GM12892 (cell line): ENCODE measurements at regions not wholly inside any gene's neighbourhood (a gene's known extent, or its start where the extent isn't known, plus 50 kb on each side); places are given as distances from the start of the nearest gene placed in this dataset.
"Not testable (repeated sequence)": the region's sequence is repeated elsewhere in the genome, so short reads cannot be mapped to it uniquely, and the experiment has no call there.

Experiments used
- DNase-seq: peaks from one replicate; pipeline ENCODE4 v3.0.0; 2011; ENCODE audit not compliant: insufficient read length
- FAIRE-seq: peaks from 2 replicates; lab custom pipeline; 2011; peaks lifted over from hg19 to GRCh38; lab: Jason Lieb, UNC
- POLR2A ChIP-seq: IDR thresholded peaks from 2 replicates; pipeline ENCODE4 v1.6.1; 2011; ENCODE audit warnings: low read depth, low read length, control low read depth
- POLR2AphosphoS5 ChIP-seq: IDR thresholded peaks from 2 replicates; pipeline ENCODE4 v1.6.1; 2011; ENCODE audit warnings: low read depth, low read length, control low read depth
- TAF1 ChIP-seq: IDR thresholded peaks from 2 replicates; pipeline ENCODE4 v1.6.1; 2011; ENCODE audit warnings: low read depth, mild to moderate bottlenecking, control low read depth, low read length, borderline replicate concordance

GRCh38 chr2:161480123-161480522 lies 64.0 kb downstream of the TBR1 start:
- TF ChIP-seq TAF1 (no peak), POLR2A (no peak), POLR2AphosphoS5 (no peak)
- DNase-seq (no peak), FAIRE-seq (no peak)

GRCh38 chr2:161481619-161482018 lies 65.5 kb downstream of the TBR1 start:
- TF ChIP-seq TAF1 (no peak), POLR2A (no peak), POLR2AphosphoS5 (no peak)
- FAIRE-seq (no peak), DNase-seq (no peak)

- no peak for TF ChIP-seq POLR2A
- TF ChIP-seq POLR2AphosphoS5: no peak
- no peak for TF ChIP-seq TAF1
- FAIRE-seq: no peak
- no peak for DNase-seq
Measured at GRCh38 chr2:161484061-161484460, 68.0 kb downstream of the TBR1 start.

GRCh38 chr2:161486111-161486510 lies 70.0 kb downstream of the TBR1 start:
- no peak for TF ChIP-seq POLR2A
- no peak for TF ChIP-seq TAF1
- no peak for TF ChIP-seq POLR2AphosphoS5
- FAIRE-seq (no peak), DNase-seq (no peak)

- DNase-seq (no peak), FAIRE-seq (no peak)
- TF ChIP-seq TAF1: no peak
- TF ChIP-seq POLR2A: no peak
- TF ChIP-seq POLR2AphosphoS5: no peak
Measured at GRCh38 chr2:161488131-161488699, 72.1 kb downstream of the TBR1 start.

GRCh38 chr2:161488879-161489278 lies 72.8 kb downstream of the TBR1 start:
- FAIRE-seq (no peak), DNase-seq (no peak)
- TF ChIP-seq TAF1 (no peak), POLR2A (no peak), POLR2AphosphoS5 (no peak)

- not testable (repeated sequence) for DNase-seq
- peak; percentile 82 for FAIRE-seq
Measured at GRCh38 chr2:161500892-161501610, 85.0 kb downstream of the TBR1 start.

- FAIRE-seq: peak; percentile 36
Measured at GRCh38 chr2:161502279-161502678, 86.2 kb downstream of the TBR1 start.

GRCh38 chr2:161504628-161505289 lies 88.7 kb downstream of the TBR1 start:
- DNase-seq, FAIRE-seq: not testable (repeated sequence)

More at GRCh38 chr2:161502279-161502678, 86.2 kb downstream of the TBR1 start:
- not testable (repeated sequence) for DNase-seq

- not testable (repeated sequence) for FAIRE-seq, DNase-seq
Measured at GRCh38 chr2:161505466-161505865, 89.4 kb downstream of the TBR1 start.

GRCh38 chr2:161513295-161514032 lies 97.4 kb downstream of the TBR1 start:
- not testable (repeated sequence) for FAIRE-seq, DNase-seq

GRCh38 chr2:161522796-161523195 lies 101.4 kb upstream of the SLC4A10 start:
- DNase-seq (no peak), FAIRE-seq (no peak)
- no peak for TF ChIP-seq POLR2AphosphoS5
- no peak for TF ChIP-seq POLR2A

- FAIRE-seq: no peak
- no peak for DNase-seq
- no peak for TF ChIP-seq TAF1
- no peak for TF ChIP-seq POLR2AphosphoS5
- TF ChIP-seq POLR2A: no peak
Measured at GRCh38 chr2:161533218-161533617, 91.0 kb upstream of the SLC4A10 start.
